Left cardiac atrium (tissue), 4 donors: ENCODE measurements at regions not wholly inside any gene's neighbourhood (a gene's known extent, or its start where the extent isn't known, plus 50 kb on each side); places are given as distances from the start of the nearest gene placed in this dataset.

Source experiments
- ATAC-seq, 2 donors: fragments of 200-7000 bp; cut with Tn5 transposase; one replicate each; pipeline ENCODE4 v1.9.1; 2020; ENCODE audit warnings: mild to moderate bottlenecking in 2 of 2, moderate library complexity in 2 of 2
- DNase-seq: peaks from one replicate; pipeline ENCODE4 v3.0.0-alpha.2; 2020
- intact Hi-C, 2 donors: fragments of 100-400 bp; cut with DNase I; formaldehyde crosslinking; loops; one replicate each; pipeline versions ENCODE4 v1.14.1 to v1.15.1; 2022 to 2023
- donor health status: DM: no; HTN: yes; CAD: no.
- donor health status: DM: no; HTN: yes; CAD: no; lungs with severe emphysema.
- donor health status: DM: yes; HTN: yes; CAD: no.
- donor health status: Dilated cardiomyopathy.

GRCh38 chr19:30927705-30928104 is 421.5 kb downstream of the TSHZ3 start:
- intact Hi-C loops, result no loop called here
- ATAC-seq (no peak), DNase-seq (no peak)

- ATAC-seq (no peak), DNase-seq (no peak)
- intact Hi-C loops, result no loop called here
Observed at GRCh38 chr19:30924670-30925069, 424.6 kb downstream of the TSHZ3 start.

- ATAC-seq (no peak), DNase-seq (no peak)
- intact Hi-C loops, result no loop called here
Observed at GRCh38 chr19:30924069-30924636, 425.1 kb downstream of the TSHZ3 start.

- intact Hi-C loops, result no loop called here
- DNase-seq (no peak), ATAC-seq (no peak)
Observed at GRCh38 chr19:30923621-30924020, 425.6 kb downstream of the TSHZ3 start.

- intact Hi-C loops, result no loop called here
- no peak for DNase-seq
- no peak for ATAC-seq
Observed at GRCh38 chr19:30923096-30923495, 426.1 kb downstream of the TSHZ3 start.

- ATAC-seq, result no peak
- no peak for DNase-seq
- intact Hi-C loops, result no loop called here
Observed at GRCh38 chr19:30920222-30920621, 429.0 kb downstream of the TSHZ3 start.

- no peak for ATAC-seq
- intact Hi-C loops, result no loop called here
- DNase-seq, result no peak
Observed at GRCh38 chr19:30919737-30920136, 429.5 kb downstream of the TSHZ3 start.

- DNase-seq, result no peak
- ATAC-seq, result no peak
Observed at GRCh38 chr19:30916238-30916637, 433.0 kb downstream of the TSHZ3 start.

GRCh38 chr19:30911491-30911890 is 437.7 kb downstream of the TSHZ3 start:
- intact Hi-C loops, result no loop called here
- DNase-seq (no peak), ATAC-seq (no peak)

More at GRCh38 chr19:30916238-30916637, 433.0 kb downstream of the TSHZ3 start:
- intact Hi-C loops, result no loop called here

GRCh38 chr19:30910485-30911240 is 438.6 kb downstream of the TSHZ3 start:
- no peak for DNase-seq

GRCh38 chr19:30909216-30909615 is 440.0 kb downstream of the TSHZ3 start:
- intact Hi-C loops, result no loop called here
- DNase-seq, result no peak
- ATAC-seq, result no peak

More at GRCh38 chr19:30910485-30911240, 438.6 kb downstream of the TSHZ3 start:
- ATAC-seq, result no peak
- intact Hi-C loops, result no loop called here

GRCh38 chr19:30908262-30908771 is 440.9 kb downstream of the TSHZ3 start:
- intact Hi-C loops, result no loop called here
- ATAC-seq, result no peak
- no peak for DNase-seq

GRCh38 chr19:30906871-30907270 is 442.4 kb downstream of the TSHZ3 start:
- DNase-seq, result no peak
- intact Hi-C loops, result no loop called here
- no peak for ATAC-seq

GRCh38 chr19:30900051-30900450 is 449.2 kb downstream of the TSHZ3 start:
- intact Hi-C loops, result no loop called here
- DNase-seq, result no peak
- ATAC-seq, result no peak

- DNase-seq (no peak), ATAC-seq (no peak)
- intact Hi-C loops, result no loop called here
Observed at GRCh38 chr19:30898353-30899103, 450.7 kb downstream of the TSHZ3 start.

GRCh38 chr19:30897553-30897952 is 451.7 kb downstream of the TSHZ3 start:
- DNase-seq (no peak), ATAC-seq (no peak)
- intact Hi-C loops, result no loop called here

- intact Hi-C loops, result no loop called here
- DNase-seq (no peak), ATAC-seq (no peak)
Observed at GRCh38 chr19:30897034-30897433, 452.2 kb downstream of the TSHZ3 start.

- no peak for DNase-seq
Observed at GRCh38 chr19:30896554-30896953, 452.7 kb downstream of the TSHZ3 start.

GRCh38 chr19:30895946-30896345 is 453.3 kb downstream of the TSHZ3 start:
- intact Hi-C loops, result no loop called here
- DNase-seq (no peak), ATAC-seq (no peak)

More at GRCh38 chr19:30896554-30896953, 452.7 kb downstream of the TSHZ3 start:
- no peak for ATAC-seq
- intact Hi-C loops, result no loop called here

GRCh38 chr19:30891051-30891450 is 458.2 kb downstream of the TSHZ3 start:
- DNase-seq, result no peak
- intact Hi-C loops, result no loop called here
- ATAC-seq, result no peak
